ENCODE measurements at regions not wholly inside any gene's neighbourhood (a gene's known extent, or its start where the extent isn't known, plus 50 kb on each side); places are given as distances from the start of the nearest gene placed in this dataset.
A peak's percentile ranks its signal among the peaks of the same experiment; 100 is the strongest.

- no peak for TF ChIP-seq POLR2AphosphoS5 (IDR thresholded peaks at IDR 0.05; ENCODE audit: borderline replicate concordance, low read depth, low read length)
- Histone ChIP-seq H3K27ac (no peak overlapping the region), H3K4me3 (no peak overlapping the region), H3K9me3 (ENCODE audit: low read depth, low read length) (no peaks in the 10 kb centered on the region), H3K9ac (ENCODE audit: insufficient read length) (no peak overlapping the region), H3K36me3 (ENCODE audit: insufficient read depth, low read length) (no peaks in the 10 kb centered on the region)
- DNase-seq (ENCODE audit: low read depth, low spot score), result no peak
Observed at GRCh38 chr11:15547685-15548084, 433.0 kb downstream of the INSC start.

- DNase-seq (ENCODE audit: low read depth, low spot score), result no peak
- no peaks in the 10 kb centered on the region for H3K9me3 ChIP-seq (ENCODE audit: low read depth, low read length)
- H3K4me3 ChIP-seq, result peak overlapping the region; percentile 25
- TF ChIP-seq EZH2 (IDR thresholded peaks at IDR 0.05), result no peak
- TF ChIP-seq POLR2AphosphoS5 (IDR thresholded peaks at IDR 0.05; ENCODE audit: borderline replicate concordance, low read depth, low read length), result no peak
- no peak for TF ChIP-seq FOXP2 (optimal IDR thresholded peaks at IDR 0.05; ENCODE audit: control extremely low read depth, extremely low read length, insufficient read depth)
- peak overlapping the region; percentile 90 for H3K27ac ChIP-seq
- H3K36me3 ChIP-seq (ENCODE audit: insufficient read depth, low read length), result no peaks in the 10 kb centered on the region
- H3K9ac ChIP-seq (ENCODE audit: insufficient read length), result peak overlapping the region; percentile 39
Observed at GRCh38 chr11:15551901-15552851, 437.5 kb downstream of the INSC start.

- Histone ChIP-seq H3K9me3 (ENCODE audit: low read depth, low read length) (no peaks in the 10 kb centered on the region), H3K9ac (ENCODE audit: insufficient read length) (peak overlapping the region; percentile 13), H3K36me3 (ENCODE audit: insufficient read depth, low read length) (no peaks in the 10 kb centered on the region), H3K4me3 (no peak overlapping the region), H3K27ac (no peak overlapping the region)
- no peak for DNase-seq (ENCODE audit: low read depth, low spot score)
- no peak for TF ChIP-seq FOXP2 (optimal IDR thresholded peaks at IDR 0.05; ENCODE audit: control extremely low read depth, extremely low read length, insufficient read depth)
- no peak for TF ChIP-seq POLR2AphosphoS5 (IDR thresholded peaks at IDR 0.05; ENCODE audit: borderline replicate concordance, low read depth, low read length)
- no peak for TF ChIP-seq EZH2 (IDR thresholded peaks at IDR 0.05)
Observed at GRCh38 chr11:15555161-15555560, 440.4 kb downstream of the INSC start.

GRCh38 chr11:15557457-15558230, 442.9 kb downstream of the INSC start:
- no peak for DNase-seq (ENCODE audit: low read depth, low spot score)
- no peaks in the 10 kb centered on the region for H3K9me3 ChIP-seq (ENCODE audit: low read depth, low read length)
- H3K27ac ChIP-seq, result no peak overlapping the region
- H3K9ac ChIP-seq (ENCODE audit: insufficient read length), result no peak overlapping the region
- H3K36me3 ChIP-seq (ENCODE audit: insufficient read depth, low read length), result no peaks in the 10 kb centered on the region
- TF ChIP-seq POLR2AphosphoS5 (IDR thresholded peaks at IDR 0.05; ENCODE audit: borderline replicate concordance, low read depth, low read length), result no peak
- TF ChIP-seq FOXP2 (optimal IDR thresholded peaks at IDR 0.05; ENCODE audit: control extremely low read depth, extremely low read length, insufficient read depth), result no peak
- no peak for TF ChIP-seq EZH2 (IDR thresholded peaks at IDR 0.05)
- no peak overlapping the region for H3K4me3 ChIP-seq

- TF ChIP-seq FOXP2 (optimal IDR thresholded peaks at IDR 0.05; ENCODE audit: control extremely low read depth, extremely low read length, insufficient read depth) (no peak), POLR2AphosphoS5 (IDR thresholded peaks at IDR 0.05; ENCODE audit: borderline replicate concordance, low read depth, low read length) (no peak), EZH2 (IDR thresholded peaks at IDR 0.05) (no peak)
- no peak for DNase-seq (ENCODE audit: low read depth, low spot score)
- Histone ChIP-seq H3K9ac (ENCODE audit: insufficient read length) (no peak overlapping the region), H3K36me3 (ENCODE audit: insufficient read depth, low read length) (no peaks in the 10 kb centered on the region), H3K9me3 (ENCODE audit: low read depth, low read length) (no peaks in the 10 kb centered on the region), H3K27ac (no peak overlapping the region), H3K4me3 (no peak overlapping the region)
Observed at GRCh38 chr11:15558513-15559181, 443.9 kb downstream of the INSC start.

GRCh38 chr11:15560689-15561467, 446.2 kb downstream of the INSC start:
- Histone ChIP-seq H3K36me3 (ENCODE audit: insufficient read depth, low read length) (no peaks in the 10 kb centered on the region), H3K4me3 (no peak overlapping the region), H3K9ac (ENCODE audit: insufficient read length) (no peak overlapping the region), H3K9me3 (ENCODE audit: low read depth, low read length) (no peaks in the 10 kb centered on the region), H3K27ac (no peak overlapping the region)
- TF ChIP-seq POLR2AphosphoS5 (IDR thresholded peaks at IDR 0.05; ENCODE audit: borderline replicate concordance, low read depth, low read length) (no peak), FOXP2 (optimal IDR thresholded peaks at IDR 0.05; ENCODE audit: control extremely low read depth, extremely low read length, insufficient read depth) (no peak), EZH2 (IDR thresholded peaks at IDR 0.05) (no peak)
- DNase-seq (ENCODE audit: low read depth, low spot score), result no peak

- no peak overlapping the region for H3K4me3 ChIP-seq
- no peak overlapping the region for H3K27ac ChIP-seq
- no peak overlapping the region for H3K9ac ChIP-seq (ENCODE audit: insufficient read length)
- H3K36me3 ChIP-seq (ENCODE audit: insufficient read depth, low read length), result no peaks in the 10 kb centered on the region
- TF ChIP-seq FOXP2 (optimal IDR thresholded peaks at IDR 0.05; ENCODE audit: control extremely low read depth, extremely low read length, insufficient read depth) (no peak), POLR2AphosphoS5 (IDR thresholded peaks at IDR 0.05; ENCODE audit: borderline replicate concordance, low read depth, low read length) (no peak), EZH2 (IDR thresholded peaks at IDR 0.05) (no peak)
- no peaks in the 10 kb centered on the region for H3K9me3 ChIP-seq (ENCODE audit: low read depth, low read length)
- no peak for DNase-seq (ENCODE audit: low read depth, low spot score)
Observed at GRCh38 chr11:15562230-15562629, 447.5 kb downstream of the INSC start.

Data from SK-N-MC (cell line).